ENCODE measurements at regions not wholly inside any gene's neighbourhood (a gene's known extent, or its start where the extent isn't known, plus 50 kb on each side); places are given as distances from the start of the nearest gene placed in this dataset.

DNA sequence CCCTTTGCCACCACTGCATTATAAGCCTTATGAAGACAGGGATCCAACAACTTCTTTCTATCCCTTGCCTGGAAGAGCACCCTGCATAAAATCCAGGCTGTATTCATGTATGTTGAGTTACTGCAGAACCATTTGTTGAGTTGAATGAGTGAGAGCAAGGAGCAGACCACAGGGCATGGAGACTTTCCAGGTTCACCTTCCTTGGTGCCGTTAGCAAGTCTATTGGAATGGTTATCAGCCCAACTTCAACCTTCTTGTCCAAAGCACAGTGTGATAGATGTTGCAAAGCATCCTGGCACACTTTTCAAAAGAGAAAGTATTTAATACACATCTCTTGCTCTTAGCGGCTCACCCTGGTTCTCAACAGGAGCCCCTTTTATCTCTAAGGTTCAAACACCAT is 100.9 kb upstream of the CLDN10 start:
- H3K36me3 ChIP-seq (replicated peaks in 1 of 2; ENCODE audit: control insufficient read depth in 2 of 2, insufficient read depth in 2 of 2, low read length in 2 of 2), result no peaks in the 10 kb centered on the region
- no peaks in the 10 kb centered on the region for H3K9me3 ChIP-seq (replicated peaks in 1 of 2; ENCODE audit: control insufficient read depth in 2 of 2, insufficient read depth in 1 of 2, low read depth in 1 of 2, low read length in 2 of 2)
- no peak overlapping the region for H2AK5ac ChIP-seq (ENCODE audit: low read depth, low read length)
- H4K8ac ChIP-seq (ENCODE audit: low read depth, low read length), result no peak overlapping the region
- no peak overlapping the region for H3K18ac ChIP-seq (ENCODE audit: low read length)
- no peak overlapping the region for H3K14ac ChIP-seq (ENCODE audit: low read length)
- H2BK5ac ChIP-seq (ENCODE audit: low read length), result no peak overlapping the region
- no peak overlapping the region for H4K91ac ChIP-seq (ENCODE audit: low read depth, low read length, poor library complexity)
- WGBS, 2 donors (ENCODE audit: extremely low coverage in 2 of 2, insufficient read length in 2 of 2, insufficient replicate concordance in 1 of 2), result no CpG with 5 or more reads among the region's 2 CpGs
- no peak overlapping the region for H3K9ac ChIP-seq (ENCODE audit: low read depth, low read length, poor library complexity)
- H3K4me1 ChIP-seq (ENCODE audit: control insufficient read depth in 2 of 2, insufficient read depth in 1 of 2, low read depth in 1 of 2, low read length in 2 of 2), result peaks cover 0 to 2% of the 10 kb centered on the region in 2 donors
- H2BK120ac ChIP-seq (ENCODE audit: low read depth, low read length), result no peak overlapping the region
- no peak overlapping the region for H3K4me3 ChIP-seq (ENCODE audit: low read length in 2 of 2)
- no peaks in the 10 kb centered on the region for H3K79me1 ChIP-seq (ENCODE audit: low read depth, low read length)
- H2BK12ac ChIP-seq (ENCODE audit: low read length), result no peak overlapping the region
- H3K4me2 ChIP-seq (ENCODE audit: insufficient read depth, low read length, poor library complexity, severe bottlenecking), result no peak overlapping the region
- H3K27ac ChIP-seq (replicated peaks; ENCODE audit: low read length), result no peak overlapping the region
- DNase-seq (ENCODE audit: low spot score), result no peak
- H3K27me3 ChIP-seq (ENCODE audit: control insufficient read depth in 3 of 3, insufficient read depth in 3 of 3, low read depth in 1 of 3, low read length in 3 of 3), result no peaks in the 10 kb centered on the region
- no peak overlapping the region for H3K23ac ChIP-seq (ENCODE audit: low read depth, low read length, poor library complexity)
- H2BK15ac ChIP-seq (ENCODE audit: low read length), result no peak overlapping the region
- no peak overlapping the region for H2AFZ ChIP-seq (ENCODE audit: low read length)
- H3K4ac ChIP-seq (ENCODE audit: low read length), result no peak overlapping the region

DNA sequence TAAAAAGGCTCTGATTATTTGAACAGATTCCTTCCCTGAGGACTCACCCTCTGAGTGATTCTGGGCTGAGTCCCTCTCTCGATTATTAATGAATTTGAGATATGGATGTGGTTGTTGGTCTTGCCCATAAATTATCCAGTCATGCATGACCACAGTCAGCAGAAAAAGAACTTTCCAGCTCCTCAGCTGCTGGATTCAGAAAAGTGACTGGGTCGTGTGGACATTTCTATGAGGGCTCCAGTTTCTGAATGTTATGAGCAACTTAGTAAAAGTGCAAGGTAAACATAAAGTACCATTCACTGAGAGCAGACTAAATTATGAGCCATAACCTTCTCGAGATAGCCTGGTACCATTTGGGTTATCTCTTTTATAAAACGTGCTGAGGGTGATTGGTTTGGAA is 100.1 kb upstream of the CLDN10 start:
- Histone ChIP-seq H2BK5ac (ENCODE audit: low read length) (no peak overlapping the region), H4K91ac (ENCODE audit: low read depth, low read length, poor library complexity) (no peak overlapping the region), H2AFZ (ENCODE audit: low read length) (no peak overlapping the region), H3K27ac (replicated peaks; ENCODE audit: low read length) (no peak overlapping the region), H3K4me2 (ENCODE audit: insufficient read depth, low read length, poor library complexity, severe bottlenecking) (no peak overlapping the region), H3K4me3 (ENCODE audit: low read length in 2 of 2) (no peak overlapping the region), H4K8ac (ENCODE audit: low read depth, low read length) (no peak overlapping the region), H2BK120ac (ENCODE audit: low read depth, low read length) (no peak overlapping the region), H3K23ac (ENCODE audit: low read depth, low read length, poor library complexity) (no peak overlapping the region), H3K36me3 (replicated peaks in 1 of 2; ENCODE audit: control insufficient read depth in 2 of 2, insufficient read depth in 2 of 2, low read length in 2 of 2) (no peaks in the 10 kb centered on the region), H2BK12ac (ENCODE audit: low read length) (no peak overlapping the region), H3K4ac (ENCODE audit: low read length) (no peak overlapping the region), H2AK5ac (ENCODE audit: low read depth, low read length) (no peak overlapping the region), H3K14ac (ENCODE audit: low read length) (no peak overlapping the region), H3K9me3 (replicated peaks in 1 of 2; ENCODE audit: control insufficient read depth in 2 of 2, insufficient read depth in 1 of 2, low read depth in 1 of 2, low read length in 2 of 2) (no peaks in the 10 kb centered on the region), H2BK15ac (ENCODE audit: low read length) (no peak overlapping the region), H3K9ac (ENCODE audit: low read depth, low read length, poor library complexity) (no peak overlapping the region), H3K18ac (ENCODE audit: low read length) (no peak overlapping the region), H3K79me1 (ENCODE audit: low read depth, low read length) (no peaks in the 10 kb centered on the region), H3K4me1 (ENCODE audit: control insufficient read depth in 2 of 2, insufficient read depth in 1 of 2, low read depth in 1 of 2, low read length in 2 of 2) (peaks cover 0 to 2% of the 10 kb centered on the region in 2 donors), H3K27me3 (ENCODE audit: control insufficient read depth in 3 of 3, insufficient read depth in 3 of 3, low read depth in 1 of 3, low read length in 3 of 3) (no peaks in the 10 kb centered on the region)
- no peak for DNase-seq (ENCODE audit: low spot score)
- no CpG with 5 or more reads among the region's 4 CpGs for WGBS, 2 donors (ENCODE audit: extremely low coverage in 2 of 2, insufficient read length in 2 of 2, insufficient replicate concordance in 1 of 2)

DNA sequence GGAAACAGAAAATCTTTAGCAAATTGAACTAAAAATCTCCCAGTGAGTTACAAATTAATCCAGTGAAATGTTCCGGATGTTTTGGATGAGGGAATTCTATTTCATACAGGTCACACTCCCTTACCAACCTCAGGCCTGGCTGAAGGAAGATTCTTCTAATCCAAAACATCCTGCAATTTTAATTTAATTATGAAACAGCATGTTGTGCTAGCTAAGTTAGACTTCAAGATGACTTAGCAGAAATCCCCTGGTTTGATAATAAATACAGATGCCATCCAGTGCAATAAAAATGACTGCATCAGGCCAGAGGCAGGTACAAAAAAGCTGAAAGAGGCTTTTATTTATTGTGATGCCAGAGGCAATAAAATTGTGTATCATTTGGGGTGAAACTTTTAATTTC is 96.7 kb upstream of the CLDN10 start:
- no peak overlapping the region for H3K14ac ChIP-seq (ENCODE audit: low read length)
- H2BK120ac ChIP-seq (ENCODE audit: low read depth, low read length), result no peak overlapping the region
- H3K27me3 ChIP-seq (ENCODE audit: control insufficient read depth in 3 of 3, insufficient read depth in 3 of 3, low read depth in 1 of 3, low read length in 3 of 3), result no peaks in the 10 kb centered on the region
- H4K91ac ChIP-seq (ENCODE audit: low read depth, low read length, poor library complexity), result no peak overlapping the region
- H3K27ac ChIP-seq (replicated peaks; ENCODE audit: low read length), result no peak overlapping the region
- H2AFZ ChIP-seq (ENCODE audit: low read length), result no peak overlapping the region
- H4K8ac ChIP-seq (ENCODE audit: low read depth, low read length), result no peak overlapping the region
- H2BK12ac ChIP-seq (ENCODE audit: low read length), result no peak overlapping the region
- H2AK5ac ChIP-seq (ENCODE audit: low read depth, low read length), result no peak overlapping the region
- WGBS, 2 donors (ENCODE audit: extremely low coverage in 2 of 2, insufficient read length in 2 of 2, insufficient replicate concordance in 1 of 2), result no CpG with 5 or more reads among the region's 1 CpG
- no peaks in the 10 kb centered on the region for H3K36me3 ChIP-seq (replicated peaks in 1 of 2; ENCODE audit: control insufficient read depth in 2 of 2, insufficient read depth in 2 of 2, low read length in 2 of 2)
- H3K79me1 ChIP-seq (ENCODE audit: low read depth, low read length), result no peaks in the 10 kb centered on the region
- DNase-seq (ENCODE audit: low spot score), result no peak
- H3K4me1 ChIP-seq (ENCODE audit: control insufficient read depth in 2 of 2, insufficient read depth in 1 of 2, low read depth in 1 of 2, low read length in 2 of 2), result no peaks in the 10 kb centered on the region
- no peak overlapping the region for H3K9ac ChIP-seq (ENCODE audit: low read depth, low read length, poor library complexity)
- no peak overlapping the region for H2BK5ac ChIP-seq (ENCODE audit: low read length)
- H3K9me3 ChIP-seq (replicated peaks in 1 of 2; ENCODE audit: control insufficient read depth in 2 of 2, insufficient read depth in 1 of 2, low read depth in 1 of 2, low read length in 2 of 2), result peaks cover 2 to 8% of the 10 kb centered on the region in 2 donors
- H2BK15ac ChIP-seq (ENCODE audit: low read length), result no peak overlapping the region
- H3K18ac ChIP-seq (ENCODE audit: low read length), result no peak overlapping the region
- no peak overlapping the region for H3K4ac ChIP-seq (ENCODE audit: low read length)
- no peak overlapping the region for H3K23ac ChIP-seq (ENCODE audit: low read depth, low read length, poor library complexity)
- no peak overlapping the region for H3K4me2 ChIP-seq (ENCODE audit: insufficient read depth, low read length, poor library complexity, severe bottlenecking)
- H3K4me3 ChIP-seq (ENCODE audit: low read length in 2 of 2), result no peak overlapping the region

DNA sequence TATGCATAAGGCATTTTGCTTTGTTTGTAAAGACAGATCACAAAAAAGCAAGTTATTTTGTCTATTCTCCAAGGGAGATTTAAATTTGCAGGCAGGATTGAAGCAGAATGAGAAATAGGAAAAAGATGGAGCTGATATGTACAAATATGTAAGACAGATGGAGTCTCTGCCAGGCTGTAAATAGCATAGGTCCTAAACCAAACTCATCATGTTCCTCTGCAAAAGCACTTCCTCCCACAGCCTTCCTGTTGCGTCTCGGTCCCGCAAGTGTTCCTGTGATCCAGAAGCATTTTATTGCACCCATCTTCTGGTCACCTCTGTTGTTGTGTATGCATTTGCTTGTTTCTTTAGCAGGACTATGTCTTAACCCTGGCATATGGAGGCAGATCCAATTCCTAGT is 95.7 kb upstream of the CLDN10 start:
- Histone ChIP-seq H3K23ac (ENCODE audit: low read depth, low read length, poor library complexity) (no peak overlapping the region), H3K9me3 (replicated peaks in 1 of 2; ENCODE audit: control insufficient read depth in 2 of 2, insufficient read depth in 1 of 2, low read depth in 1 of 2, low read length in 2 of 2) (peaks cover 2 to 8% of the 10 kb centered on the region in 2 donors), H4K91ac (ENCODE audit: low read depth, low read length, poor library complexity) (no peak overlapping the region), H3K18ac (ENCODE audit: low read length) (no peak overlapping the region), H3K27me3 (ENCODE audit: control insufficient read depth in 3 of 3, insufficient read depth in 3 of 3, low read depth in 1 of 3, low read length in 3 of 3) (no peaks in the 10 kb centered on the region), H2AFZ (ENCODE audit: low read length) (no peak overlapping the region), H2BK120ac (ENCODE audit: low read depth, low read length) (no peak overlapping the region), H3K36me3 (replicated peaks in 1 of 2; ENCODE audit: control insufficient read depth in 2 of 2, insufficient read depth in 2 of 2, low read length in 2 of 2) (no peaks in the 10 kb centered on the region), H2BK15ac (ENCODE audit: low read length) (no peak overlapping the region), H2BK12ac (ENCODE audit: low read length) (no peak overlapping the region), H2AK5ac (ENCODE audit: low read depth, low read length) (no peak overlapping the region), H3K4me1 (ENCODE audit: control insufficient read depth in 2 of 2, insufficient read depth in 1 of 2, low read depth in 1 of 2, low read length in 2 of 2) (no peaks in the 10 kb centered on the region), H3K4me2 (ENCODE audit: insufficient read depth, low read length, poor library complexity, severe bottlenecking) (no peak overlapping the region), H3K27ac (replicated peaks; ENCODE audit: low read length) (no peak overlapping the region), H3K14ac (ENCODE audit: low read length) (no peak overlapping the region), H2BK5ac (ENCODE audit: low read length) (no peak overlapping the region), H3K79me1 (ENCODE audit: low read depth, low read length) (no peaks in the 10 kb centered on the region), H3K4me3 (ENCODE audit: low read length in 2 of 2) (no peak overlapping the region), H4K8ac (ENCODE audit: low read depth, low read length) (no peak overlapping the region), H3K4ac (ENCODE audit: low read length) (no peak overlapping the region), H3K9ac (ENCODE audit: low read depth, low read length, poor library complexity) (no peak overlapping the region)
- WGBS, 2 donors (ENCODE audit: extremely low coverage in 2 of 2, insufficient read length in 2 of 2, insufficient replicate concordance in 1 of 2), result no CpG with 5 or more reads among the region's 3 CpGs
- no peak for DNase-seq (ENCODE audit: low spot score)

All from neuronal stem cell (in vitro differentiated cells).